ENCODE measurements at regions not wholly inside any gene's neighbourhood (a gene's known extent, or its start where the extent isn't known, plus 50 kb on each side); places are given as distances from the start of the nearest gene placed in this dataset.

- no peak for ATAC-seq
These were observed 50.8 kb upstream of the POU3F1 start for GRCh38 chr1:38097284-38097898.
